ENCODE measurements at regions not wholly inside any gene's neighbourhood (a gene's known extent, or its start where the extent isn't known, plus 50 kb on each side); places are given as distances from the start of the nearest gene placed in this dataset.

GRCh38 chr4:130851107-130851506, 1755.2 kb downstream of the C4orf33 start:
- TF ChIP-seq POLR2A (IDR thresholded peaks at IDR 0.05) = no peak
- TF ChIP-seq POLR2AphosphoS5 (IDR thresholded peaks at IDR 0.05) = no peak
